GM12874 (cell line): ENCODE measurements at regions not wholly inside any gene's neighbourhood (a gene's known extent, or its start where the extent isn't known, plus 50 kb on each side); places are given as distances from the start of the nearest gene placed in this dataset.

Source experiments
- CTCF ChIP-seq: IDR thresholded peaks from 2 replicates; pipeline ENCODE4 v1.5.1; 2011; ENCODE audit warnings: low read depth, mild to moderate bottlenecking, control low read depth, low read length, moderate library complexity; ENCODE audit not compliant: insufficient read depth

GRCh38 chr22:26957897-26958296 lies 300.5 kb downstream of the MIAT start:
- no peak for TF ChIP-seq CTCF

GRCh38 chr22:26958378-26958777 lies 301.0 kb downstream of the MIAT start:
- TF ChIP-seq CTCF = no peak

DNA sequence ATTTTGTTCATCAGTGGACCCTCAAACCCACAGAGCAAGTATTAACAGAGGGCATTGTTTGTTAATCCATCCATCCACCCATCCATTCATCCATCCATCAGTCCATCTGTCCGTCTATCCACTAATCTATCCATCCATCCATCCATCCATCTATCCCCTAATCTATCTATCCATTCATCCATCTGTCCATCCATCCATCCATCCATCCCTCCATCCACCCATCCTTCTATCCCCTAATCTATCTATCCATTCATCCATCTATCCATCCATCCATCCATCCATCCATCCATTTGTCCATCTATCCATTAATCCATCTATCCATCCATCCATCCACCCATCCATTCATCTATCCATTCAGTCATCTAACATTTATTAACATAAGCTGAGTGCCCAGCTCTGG lies 307.3 kb downstream of the MIAT start:
- TF ChIP-seq CTCF = no peak

- no peak for TF ChIP-seq CTCF
Observed at GRCh38 chr22:26967282-26967681, 309.9 kb downstream of the MIAT start.

DNA sequence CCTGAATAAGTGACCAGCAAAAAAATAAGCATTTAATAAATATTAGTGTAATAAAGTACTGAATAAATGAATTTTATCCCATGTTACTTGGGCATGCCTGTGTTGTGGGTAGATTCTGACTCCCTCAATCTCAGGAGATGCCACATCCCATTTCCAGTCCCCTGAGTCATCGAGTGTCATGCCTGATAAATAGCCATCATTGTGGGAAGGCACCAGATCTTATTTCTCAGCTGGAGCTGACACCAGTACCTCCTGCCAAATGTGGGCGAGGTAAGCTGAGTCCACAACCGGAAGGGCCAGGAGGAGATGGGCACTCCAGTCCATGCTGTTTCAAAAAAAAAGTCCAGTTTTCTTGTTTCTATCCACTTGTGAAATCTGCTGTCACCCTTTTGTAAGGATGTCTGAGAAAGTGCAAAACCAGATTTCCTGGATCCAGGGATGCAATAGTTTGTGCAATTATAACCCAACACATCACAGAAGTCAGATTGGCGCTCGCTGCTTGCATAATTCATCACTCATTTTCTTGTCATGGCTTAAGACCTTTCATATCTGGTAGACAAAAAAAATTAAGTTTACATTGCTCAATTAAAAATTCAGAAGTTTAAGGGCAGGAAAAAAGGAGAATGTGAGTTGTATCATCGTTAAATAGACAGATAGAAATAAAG lies 311.6 kb downstream of the MIAT start:
- no peak for TF ChIP-seq CTCF

GRCh38 chr22:26970809-26971394 lies 313.5 kb downstream of the MIAT start:
- no peak for TF ChIP-seq CTCF

GRCh38 chr22:26972286-26972685 lies 314.9 kb downstream of the MIAT start:
- no peak for TF ChIP-seq CTCF

- no peak for TF ChIP-seq CTCF
Observed at GRCh38 chr22:26974034-26974433, 316.6 kb downstream of the MIAT start.
